Suprapubic skin (tissue), 4 donors: ENCODE measurements at regions not wholly inside any gene's neighbourhood (a gene's known extent, or its start where the extent isn't known, plus 50 kb on each side); places are given as distances from the start of the nearest gene placed in this dataset.

Source experiments
- DNase-seq, 2 donors: peaks; one replicate each; pipeline ENCODE4 v3.0.0-alpha.2; 2019; ENCODE audit warnings: low spot score in 2 of 2
- H3K27ac ChIP-seq: fragments of 200-600 bp; sonication (generic); one replicate; pipeline ENCODE4 v1.5.1; 2019
- H3K27me3 ChIP-seq: fragments of 200-600 bp; sonication (generic); one replicate; pipeline ENCODE4 v1.5.1; 2019
- H3K36me3 ChIP-seq: fragments of 200-600 bp; sonication (generic); one replicate; pipeline ENCODE4 v1.5.1; 2019
- H3K4me1 ChIP-seq: fragments of 200-600 bp; sonication (generic); one replicate; pipeline ENCODE4 v1.5.1; 2019
- H3K4me3 ChIP-seq: fragments of 200-600 bp; sonication (generic); one replicate; pipeline ENCODE4 v1.5.1; 2019; ENCODE audit warnings: mild to moderate bottlenecking
- H3K9me3 ChIP-seq: fragments of 200-600 bp; sonication (generic); one replicate; pipeline ENCODE4 v1.5.1; 2019
- CTCF ChIP-seq, 2 donors: fragments of 200-600 bp in 1 of 2; fragments of 450-650 bp in 1 of 2; sonication (generic) in 1 of 2; IDR thresholded peaks; one replicate each; pipeline ENCODE4 v1.5.1; 2016 to 2019; ENCODE audit warnings: antibody characterized with exemption in 2 of 2, mild to moderate bottlenecking in 1 of 2, moderate library complexity in 1 of 2
- EP300 ChIP-seq: sonication (generic); formaldehyde crosslinking; IDR thresholded peaks from one replicate; pipeline ENCODE4 v1.6.1; 2017; ENCODE audit warnings: antibody characterized with exemption
- POLR2A ChIP-seq, 2 donors: fragments of 450-650 bp; IDR thresholded peaks; one replicate each; pipeline ENCODE4 v1.6.1; 2017; ENCODE audit warnings: antibody characterized with exemption in 2 of 2, mild to moderate bottlenecking in 2 of 2, moderate library complexity in 2 of 2
- POLR2AphosphoS5 ChIP-seq, 3 donors: sonication (generic); formaldehyde crosslinking; IDR thresholded peaks; one replicate each; pipeline ENCODE4 v1.6.1; 2017; ENCODE audit warnings: antibody characterized with exemption in 3 of 3
- WGBS: methylation state at CpG from one replicate; pipeline ENCODE4 v1.1.5; 2018; 5-methylcytosine and 5-hydroxymethylcytosine counted together

- Histone ChIP-seq H3K9me3 (no peaks in the 10 kb centered on the region), H3K27ac (no peak overlapping the region), H3K36me3 (no peaks in the 10 kb centered on the region), H3K4me1 (no peaks in the 10 kb centered on the region), H3K27me3 (no peaks in the 10 kb centered on the region), H3K4me3 (no peak overlapping the region)
- 68% methylated on average over 1 of the region's 1 CpG for WGBS
- TF ChIP-seq POLR2A (IDR thresholded peaks at IDR 0.05) (no peak), EP300 (no peak), CTCF (IDR thresholded peaks at IDR 0.05) (no peak), POLR2AphosphoS5 (IDR thresholded peaks at IDR 0.05) (no peak)
- no peak for DNase-seq
These were observed 708.9 kb downstream of the FAM181B start for GRCh38 chr11:82024760-82025159.

GRCh38 chr11:82012276-82012675, 721.4 kb downstream of the FAM181B start:
- H3K36me3 ChIP-seq: no peaks in the 10 kb centered on the region
- no peaks in the 10 kb centered on the region for H3K4me1 ChIP-seq
- H3K27me3 ChIP-seq: no peaks in the 10 kb centered on the region
- WGBS: 79% methylated on average over 3 of the region's 3 CpGs
- no peak overlapping the region for H3K4me3 ChIP-seq
- no peaks in the 10 kb centered on the region for H3K9me3 ChIP-seq
- no peak for DNase-seq
- no peak overlapping the region for H3K27ac ChIP-seq
- TF ChIP-seq EP300: no peak
- no peak for TF ChIP-seq POLR2A (IDR thresholded peaks at IDR 0.05)
- TF ChIP-seq POLR2AphosphoS5 (IDR thresholded peaks at IDR 0.05): no peak
- TF ChIP-seq CTCF (IDR thresholded peaks at IDR 0.05): no peak

GRCh38 chr11:82009133-82009532, 724.5 kb downstream of the FAM181B start:
- H3K36me3 ChIP-seq: no peaks in the 10 kb centered on the region
- H3K4me3 ChIP-seq: no peak overlapping the region
- no peak for DNase-seq
- TF ChIP-seq EP300 (no peak), POLR2AphosphoS5 (IDR thresholded peaks at IDR 0.05) (no peak), CTCF (IDR thresholded peaks at IDR 0.05) (no peak), POLR2A (IDR thresholded peaks at IDR 0.05) (no peak)
- no peaks in the 10 kb centered on the region for H3K9me3 ChIP-seq
- 84% methylated on average over 2 of the region's 2 CpGs for WGBS
- H3K27ac ChIP-seq: no peak overlapping the region
- H3K4me1 ChIP-seq: no peaks in the 10 kb centered on the region
- no peaks in the 10 kb centered on the region for H3K27me3 ChIP-seq

GRCh38 chr11:82007521-82007920, 726.1 kb downstream of the FAM181B start:
- H3K4me3 ChIP-seq: no peak overlapping the region
- DNase-seq: no peak
- no peaks in the 10 kb centered on the region for H3K27me3 ChIP-seq
- H3K9me3 ChIP-seq: no peaks in the 10 kb centered on the region
- H3K27ac ChIP-seq: no peak overlapping the region
- H3K4me1 ChIP-seq: no peaks in the 10 kb centered on the region
- WGBS: 70% methylated on average over 6 of the region's 6 CpGs
- TF ChIP-seq EP300 (no peak), CTCF (IDR thresholded peaks at IDR 0.05) (no peak), POLR2A (IDR thresholded peaks at IDR 0.05) (no peak)
- H3K36me3 ChIP-seq: no peaks in the 10 kb centered on the region

- Histone ChIP-seq H3K4me1 (no peaks in the 10 kb centered on the region), H3K27me3 (no peaks in the 10 kb centered on the region), H3K4me3 (no peak overlapping the region), H3K9me3 (no peaks in the 10 kb centered on the region), H3K27ac (no peak overlapping the region), H3K36me3 (no peaks in the 10 kb centered on the region)
- WGBS: 73% methylated on average over 4 of the region's 4 CpGs
- no peak for TF ChIP-seq CTCF (IDR thresholded peaks at IDR 0.05)
- TF ChIP-seq POLR2A (IDR thresholded peaks at IDR 0.05): no peak
- no peak for TF ChIP-seq EP300
- TF ChIP-seq POLR2AphosphoS5 (IDR thresholded peaks at IDR 0.05): no peak
- DNase-seq: no peak
These were observed 729.0 kb downstream of the FAM181B start for GRCh38 chr11:82004537-82005213.
